Cerebellar cortex (tissue), 1 donor: ENCODE measurements at regions not wholly inside any gene's neighbourhood (a gene's known extent, or its start where the extent isn't known, plus 50 kb on each side); places are given as distances from the start of the nearest gene placed in this dataset.
A peak's percentile ranks its signal among the peaks of the same experiment; 100 is the strongest.

Source experiments
- DNase-seq: peaks from one replicate; pipeline ENCODE4 v3.0.0-alpha.2; 2015; ENCODE audit warnings: low spot score

DNA sequence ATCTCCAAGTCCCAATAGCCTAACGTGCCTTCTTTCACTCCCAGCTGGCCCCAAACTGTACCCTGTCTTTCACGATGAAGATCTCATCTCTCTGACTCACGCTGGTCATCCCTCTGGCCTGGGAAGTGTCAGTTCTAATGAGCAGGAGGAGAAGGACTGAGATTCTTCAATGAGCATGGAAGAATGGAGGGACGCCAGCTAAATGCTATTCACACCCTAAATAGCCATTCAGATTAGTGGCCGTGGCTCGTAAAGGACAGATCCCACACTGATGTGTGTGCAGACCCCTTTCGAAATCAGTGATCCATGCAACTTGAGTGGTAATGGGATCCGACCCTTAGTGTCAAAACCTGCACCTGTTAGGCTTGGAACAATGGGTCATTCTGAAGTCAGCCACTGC is 75.9 kb upstream of the SMYD2 start:
- no peak for DNase-seq

DNA sequence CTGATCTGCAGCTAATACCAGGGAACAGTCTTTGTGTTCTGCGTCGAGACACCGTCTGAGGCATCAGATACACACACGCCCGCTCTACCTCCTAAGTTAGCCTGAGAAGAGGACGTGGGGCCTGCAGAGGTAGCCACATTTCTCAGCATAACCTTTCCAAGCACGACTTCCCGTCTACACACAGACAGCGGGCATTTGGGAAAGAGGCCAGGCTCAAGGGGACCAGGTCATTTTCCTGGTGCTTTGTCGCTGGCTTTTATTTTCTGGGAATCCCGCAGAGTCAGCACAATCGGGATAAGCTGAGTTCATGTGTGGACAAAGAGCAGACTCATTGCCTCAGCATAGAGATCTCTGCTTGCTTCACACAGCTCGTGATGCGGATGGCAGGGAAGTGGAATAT is 72.5 kb upstream of the SMYD2 start:
- no peak for DNase-seq

DNA sequence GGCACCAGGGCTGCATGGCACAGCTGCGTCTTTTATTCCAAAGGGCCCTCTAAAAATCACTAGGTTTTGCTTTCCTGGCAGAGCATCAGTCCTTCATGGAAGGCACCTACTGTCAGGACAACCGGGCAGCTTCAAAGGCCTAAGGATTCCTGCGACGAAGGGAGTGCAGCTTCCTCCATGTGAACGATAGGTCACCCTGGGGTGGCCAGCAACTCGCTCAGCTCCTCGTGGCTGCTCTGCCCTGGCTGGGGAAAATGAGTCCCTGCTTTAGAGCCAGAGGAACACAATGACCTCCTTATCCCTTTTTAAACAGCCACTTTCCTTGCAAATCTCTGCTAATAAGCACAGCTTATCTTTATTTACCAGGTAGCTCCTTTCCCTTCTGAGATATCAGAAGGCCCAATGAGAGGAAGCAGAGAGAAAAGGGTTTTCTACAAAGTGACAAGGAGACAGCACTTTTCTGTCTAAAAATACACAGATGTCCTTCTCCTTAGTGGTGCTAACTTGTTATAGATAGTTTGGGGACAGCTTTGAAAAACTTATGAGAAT is 71.6 kb upstream of the SMYD2 start:
- no peak for DNase-seq

DNA sequence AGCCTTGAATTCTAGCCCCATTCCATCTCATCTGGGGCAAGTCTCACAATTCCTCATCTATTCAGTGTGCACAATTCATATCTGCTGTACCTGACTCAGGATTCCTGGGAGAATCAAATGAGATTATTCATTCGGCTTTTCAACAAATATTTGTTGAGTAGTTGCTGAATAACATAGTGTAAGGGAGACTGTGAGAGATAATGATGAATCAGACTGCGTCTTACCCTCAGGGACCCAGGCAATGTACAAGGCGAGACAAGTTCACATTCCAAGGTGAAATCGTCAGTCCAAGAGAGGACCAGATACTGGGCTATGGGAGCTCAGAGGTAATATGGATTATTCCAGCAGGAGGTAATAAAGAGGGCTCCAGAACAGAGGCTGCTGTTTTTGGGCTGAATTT is 67.8 kb upstream of the SMYD2 start:
- no peak for DNase-seq

DNA sequence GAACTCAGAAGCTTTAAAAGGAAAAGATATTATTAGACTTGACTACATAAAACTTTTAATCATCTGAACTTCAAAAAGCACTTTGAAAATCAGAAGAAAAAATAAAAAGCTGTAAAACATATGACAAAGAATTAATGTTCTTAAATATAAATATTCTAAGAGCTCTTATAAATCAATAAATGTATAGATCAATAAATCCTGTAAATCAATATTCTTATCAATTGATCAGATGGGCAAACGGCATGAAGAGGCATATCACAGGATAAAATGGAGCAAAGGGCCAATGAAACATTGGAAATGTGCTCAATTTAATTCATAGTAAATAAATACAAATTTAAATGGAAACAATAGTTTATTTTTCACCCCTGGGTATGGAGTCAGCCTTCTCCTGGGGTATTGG is 66.1 kb upstream of the SMYD2 start:
- DNase-seq: no peak

GRCh38 chr1:214215583-214215982 is 65.4 kb upstream of the SMYD2 start:
- DNase-seq: peak; percentile 4

DNA sequence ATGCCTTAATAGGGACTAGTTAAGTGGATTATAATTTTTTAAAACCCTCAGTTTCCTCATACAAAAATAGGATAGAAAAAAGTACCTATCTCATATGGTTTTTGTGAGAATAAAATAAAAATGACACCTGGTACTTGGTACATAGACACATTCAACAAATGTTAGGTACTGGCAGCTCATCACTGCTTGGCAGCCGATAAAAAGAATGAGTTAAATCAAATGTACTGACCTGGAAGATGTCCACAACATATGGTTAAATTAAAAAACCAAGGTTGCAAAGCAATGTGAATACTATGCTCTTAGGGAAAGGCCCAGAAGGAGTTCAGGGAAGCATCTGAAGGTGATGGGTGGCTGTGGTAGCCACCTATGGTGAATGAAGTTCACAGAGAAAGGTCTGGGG is 64.9 kb upstream of the SMYD2 start:
- peak; percentile 54 for DNase-seq

DNA sequence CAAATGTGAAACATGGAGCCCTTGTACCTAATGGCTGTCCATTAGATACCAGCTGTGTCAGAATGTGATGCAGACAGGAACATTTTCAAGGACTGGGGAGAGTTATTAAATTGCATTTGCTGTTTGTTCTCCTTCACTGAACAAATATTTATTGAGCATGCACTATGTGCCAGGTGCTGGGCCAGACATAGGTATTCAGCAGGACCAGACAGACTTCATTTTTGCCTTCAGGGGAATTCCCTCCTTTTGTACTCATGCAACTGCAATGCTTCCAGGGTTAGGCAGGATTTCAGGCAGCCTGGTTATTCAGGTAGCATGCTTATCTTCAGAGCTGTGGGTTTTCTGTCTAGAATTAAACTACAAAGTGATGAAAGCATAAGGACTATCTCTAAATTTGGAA is 64.2 kb upstream of the SMYD2 start:
- DNase-seq: no peak

DNA sequence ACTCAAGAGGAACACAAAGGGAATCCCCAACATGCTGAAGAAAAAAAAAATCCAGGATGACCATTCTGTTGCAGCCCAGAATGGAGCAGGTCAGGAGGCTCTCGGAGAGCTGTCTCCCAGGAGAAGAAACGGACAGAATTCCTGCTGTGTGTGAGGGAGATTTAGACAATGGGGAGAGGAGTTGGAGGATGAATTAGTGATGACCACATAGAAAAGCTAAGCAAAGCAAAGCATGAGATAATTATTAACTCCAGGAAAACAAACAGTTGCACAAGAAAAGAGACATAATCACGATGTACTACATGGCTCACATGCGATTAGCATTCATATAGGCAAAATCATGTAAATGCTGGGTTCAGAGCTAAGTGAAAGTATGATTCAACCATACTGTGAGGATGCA is 61.1 kb upstream of the SMYD2 start:
- DNase-seq: no peak

DNA sequence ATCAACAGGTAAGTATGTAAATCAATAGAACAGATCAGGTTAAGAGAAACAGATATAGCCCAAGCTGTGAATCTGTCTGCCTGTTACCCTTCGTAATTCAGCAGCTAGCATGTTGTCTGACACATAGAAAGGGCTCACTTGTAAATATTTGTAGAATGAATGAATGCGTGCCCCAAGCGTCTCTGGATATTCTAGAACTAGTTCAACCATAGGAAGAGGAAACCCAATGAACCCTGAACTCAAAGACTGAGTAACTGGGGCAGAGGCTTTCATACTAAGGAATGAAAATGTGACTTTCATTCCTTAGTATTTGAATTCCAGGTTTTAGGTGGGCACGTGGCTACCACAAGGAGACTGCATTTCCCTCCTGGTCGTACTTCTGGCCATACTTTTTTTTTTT is 60.1 kb upstream of the SMYD2 start:
- DNase-seq: no peak

DNA sequence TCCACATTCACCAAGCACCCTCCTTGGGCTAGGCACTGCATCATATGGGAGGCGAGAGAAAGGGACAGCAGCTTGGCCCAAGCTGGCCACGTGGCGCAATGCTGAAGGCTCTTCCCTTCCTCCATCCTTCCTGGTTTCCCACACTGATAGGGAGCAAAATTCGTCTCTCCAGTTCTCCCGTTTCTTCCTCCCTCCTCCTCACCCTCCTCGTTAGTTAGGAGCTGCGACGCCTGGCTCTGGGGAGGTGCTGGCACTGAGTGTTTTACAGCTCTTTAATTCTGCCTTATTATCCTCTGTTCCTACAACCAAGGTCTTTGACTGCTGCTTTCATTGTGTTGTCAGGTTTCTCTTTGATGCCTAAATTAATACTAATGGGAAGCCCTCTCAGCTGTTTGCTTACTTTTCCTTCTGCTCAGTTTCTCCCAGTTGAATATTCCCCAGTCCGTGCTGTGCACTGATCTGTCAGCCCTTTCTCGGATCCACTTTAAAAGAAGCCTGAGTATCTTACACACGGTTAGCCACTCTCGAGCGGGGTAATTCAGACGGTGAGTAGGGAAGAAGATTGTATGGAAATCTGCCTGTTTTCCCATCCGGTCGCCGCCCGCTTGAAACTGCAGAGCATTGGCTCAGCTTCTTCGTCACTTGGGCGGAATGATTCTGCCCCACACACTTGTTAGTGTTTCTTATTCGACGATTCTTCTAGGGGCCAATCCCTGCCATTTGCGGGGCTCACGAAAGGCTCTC is 56.2 kb upstream of the SMYD2 start:
- DNase-seq: no peak

GRCh38 chr1:214228976-214229375 is 52.0 kb upstream of the SMYD2 start:
- peak; percentile 90 for DNase-seq

DNA sequence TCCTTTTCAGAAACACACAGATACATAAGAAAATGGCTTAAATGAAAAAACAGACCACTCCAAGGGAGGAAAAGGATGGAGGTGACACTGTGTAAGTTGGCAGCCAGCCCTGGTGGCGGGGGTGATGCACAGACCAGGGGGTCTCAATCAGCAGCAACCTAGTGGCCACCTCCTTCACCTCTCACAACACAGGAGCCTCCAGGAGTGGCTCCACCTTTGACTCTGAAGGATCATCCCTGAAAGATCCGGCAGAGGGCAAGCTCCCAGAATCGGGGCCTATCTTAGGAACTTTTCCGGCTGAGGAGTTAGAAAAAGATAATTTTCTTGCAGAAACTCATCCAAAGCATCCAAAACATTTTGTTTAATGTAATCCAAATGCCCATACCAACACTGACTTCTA is 51.2 kb upstream of the SMYD2 start:
- no peak for DNase-seq
